Astrocyte (in vitro differentiated cells and primary cell): ENCODE measurements at regions not wholly inside any gene's neighbourhood (a gene's known extent, or its start where the extent isn't known, plus 50 kb on each side); places are given as distances from the start of the nearest gene placed in this dataset.

Experiments used
- EZH2 ChIP-seq: IDR thresholded peaks from 2 replicates; pipeline ENCODE4 v1.6.1; 2012; ENCODE audit warnings: mild to moderate bottlenecking, low read length, inconsistent platforms; ENCODE audit not compliant: insufficient read depth
- TF ChIP-seq, protein P1 (sequence below): IDR thresholded peaks from 2 replicates; pipeline ENCODE4 v1.5.1; 2011; ENCODE audit warnings: low read depth, mild to moderate bottlenecking, inconsistent platforms, low read length, moderate library complexity; ENCODE audit not compliant: insufficient read depth

GRCh38 chr5:135163391-135163790 lies 129.4 kb upstream of the PITX1 start:
- no peak for TF ChIP-seq EZH2
- TF ChIP-seq, protein P1, sequence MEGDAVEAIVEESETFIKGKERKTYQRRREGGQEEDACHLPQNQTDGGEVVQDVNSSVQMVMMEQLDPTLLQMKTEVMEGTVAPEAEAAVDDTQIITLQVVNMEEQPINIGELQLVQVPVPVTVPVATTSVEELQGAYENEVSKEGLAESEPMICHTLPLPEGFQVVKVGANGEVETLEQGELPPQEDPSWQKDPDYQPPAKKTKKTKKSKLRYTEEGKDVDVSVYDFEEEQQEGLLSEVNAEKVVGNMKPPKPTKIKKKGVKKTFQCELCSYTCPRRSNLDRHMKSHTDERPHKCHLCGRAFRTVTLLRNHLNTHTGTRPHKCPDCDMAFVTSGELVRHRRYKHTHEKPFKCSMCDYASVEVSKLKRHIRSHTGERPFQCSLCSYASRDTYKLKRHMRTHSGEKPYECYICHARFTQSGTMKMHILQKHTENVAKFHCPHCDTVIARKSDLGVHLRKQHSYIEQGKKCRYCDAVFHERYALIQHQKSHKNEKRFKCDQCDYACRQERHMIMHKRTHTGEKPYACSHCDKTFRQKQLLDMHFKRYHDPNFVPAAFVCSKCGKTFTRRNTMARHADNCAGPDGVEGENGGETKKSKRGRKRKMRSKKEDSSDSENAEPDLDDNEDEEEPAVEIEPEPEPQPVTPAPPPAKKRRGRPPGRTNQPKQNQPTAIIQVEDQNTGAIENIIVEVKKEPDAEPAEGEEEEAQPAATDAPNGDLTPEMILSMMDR: no peak
